H1 (cell line): ENCODE measurements at regions not wholly inside any gene's neighbourhood (a gene's known extent, or its start where the extent isn't known, plus 50 kb on each side); places are given as distances from the start of the nearest gene placed in this dataset.

Experiments
- CTCF ChIA-PET: fragments of 300-600 bp; sonication (Branson Sonifier 250); formaldehyde crosslinking; loops from one replicate; lab custom pipeline; 2021; ENCODE audit not compliant: partially characterized antibody; lab: Charles Lee
- POLR2A ChIA-PET: fragments of 300-600 bp; sonication (Branson Sonifier 250); formaldehyde crosslinking; loops from one replicate; lab custom pipeline; 2021; ENCODE audit warnings: inconsistent platforms; ENCODE audit not compliant: partially characterized antibody; lab: Charles Lee
- DNase-seq, 2 experiments: peaks; one replicate each; pipeline versions ENCODE4 v3.0.0 to v3.0.0-alpha.2; 2010 to 2022; ENCODE audit warnings: low spot score in 2 of 2, low read depth in 1 of 2, mixed read lengths in 1 of 2
- FAIRE-seq: peaks from 2 replicates; lab custom pipeline; 2011; peaks lifted over from hg19 to GRCh38; lab: Jason Lieb, UNC
- H2AFZ ChIP-seq: 2 replicates; pipeline ENCODE4 v1.8.1; 2012; ENCODE audit warnings: low read length, inconsistent platforms
- H2AK5ac ChIP-seq: 2 replicates; pipeline ENCODE4 v1.6.1; 2013; ENCODE audit warnings: low read depth, low read length
- H2BK120ac ChIP-seq: replicated peaks from 2 replicates; pipeline ENCODE3; 2013; ENCODE audit warnings: low read depth, low read length, inconsistent platforms
- H2BK12ac ChIP-seq: 2 replicates; pipeline ENCODE4 v1.6.1; 2013; ENCODE audit warnings: low read depth, low read length
- H2BK15ac ChIP-seq: 2 replicates; pipeline ENCODE4 v1.6.1; 2013; ENCODE audit warnings: low read length
- H2BK20ac ChIP-seq: 2 replicates; pipeline ENCODE4 v1.6.1; 2013; ENCODE audit warnings: low read length
- H2BK5ac ChIP-seq: 2 replicates; pipeline ENCODE4 v1.6.1; 2013; ENCODE audit warnings: low read depth, low read length
- H3K14ac ChIP-seq: 2 replicates; pipeline ENCODE4 v1.6.1; 2013; ENCODE audit warnings: inconsistent platforms; ENCODE audit not compliant: insufficient read length
- H3K18ac ChIP-seq: 2 replicates; pipeline ENCODE4 v1.6.1; 2013; ENCODE audit warnings: low read length; ENCODE audit errors: extremely low read depth
- H3K23ac ChIP-seq: 2 replicates; pipeline ENCODE4 v1.6.1; 2013; ENCODE audit warnings: inconsistent platforms; ENCODE audit not compliant: insufficient read length
- H3K23me2 ChIP-seq: 2 replicates; pipeline ENCODE4 v1.6.1; 2013; ENCODE audit warnings: low read depth, low read length
- H3K27ac ChIP-seq: 2 replicates; pipeline ENCODE4 v1.6.1; 2011; ENCODE audit warnings: low read depth, low read length, inconsistent platforms
- H3K27me3 ChIP-seq, 4 experiments: replicated peaks in 1 of 4; 1 replicate in 1 of 4; 2 replicates in 3 of 4; pipeline versions ENCODE4 v1.6.1 to v1.8.1; 2011 to 2013; ENCODE audit warnings: low read length in 3 of 4, mild to moderate bottlenecking in 3 of 4, inconsistent platforms in 2 of 4, mixed read lengths in 2 of 4, moderate library complexity in 1 of 4; ENCODE audit not compliant: control insufficient read depth in 3 of 4, insufficient read depth in 3 of 4; ENCODE audit errors: extremely low read depth in 1 of 4
- H3K36me3 ChIP-seq, 4 experiments: 2 replicates each; pipeline versions ENCODE4 v1.6.1 to v1.8.1; 2011 to 2013; ENCODE audit warnings: mild to moderate bottlenecking in 4 of 4, low read length in 3 of 4, moderate library complexity in 2 of 4, control low read depth in 1 of 4, inconsistent platforms in 1 of 4; ENCODE audit not compliant: insufficient read depth in 4 of 4, control insufficient read depth in 2 of 4
- H3K4ac ChIP-seq: replicated peaks from 2 replicates; pipeline ENCODE3; 2013; ENCODE audit warnings: low read length, low read depth, mixed read lengths, inconsistent platforms; ENCODE audit not compliant: insufficient read length
- H3K4me1 ChIP-seq, 4 experiments: replicated peaks in 1 of 4; 1 replicate in 1 of 4; 2 replicates in 3 of 4; pipeline versions ENCODE4 v1.6.1 to v1.8.1; 2011 to 2013; ENCODE audit warnings: low read length in 3 of 4, inconsistent platforms in 2 of 4, mixed read lengths in 1 of 4; ENCODE audit not compliant: insufficient read depth in 4 of 4, control insufficient read depth in 3 of 4
- H3K4me2 ChIP-seq, 2 experiments: 2 replicates each; pipeline versions ENCODE4 v1.6.1 to v1.8.1; 2011 to 2013; ENCODE audit warnings: low read depth in 2 of 2, low read length in 2 of 2, control low read depth in 1 of 2, inconsistent platforms in 1 of 2, mild to moderate bottlenecking in 1 of 2; ENCODE audit not compliant: insufficient read depth in 1 of 2
- H3K4me3 ChIP-seq, 4 experiments: fragments of 200-600, 300-600 bp in 1 of 4; sonication (generic), shearing (Covaris generic), sonication (Bioruptor Twin) in 1 of 4; 2 replicates each; pipeline versions ENCODE4 v1.5.1 to v1.8.1; 2011 to 2016; ENCODE audit warnings: low read length in 4 of 4, low read depth in 3 of 4, control low read depth in 2 of 4, inconsistent platforms in 2 of 4, mild to moderate bottlenecking in 2 of 4, mixed read lengths in 1 of 4, moderate library complexity in 1 of 4; ENCODE audit not compliant: insufficient read depth in 2 of 4; ENCODE audit errors: extremely low read depth in 1 of 4
- H3K56ac ChIP-seq: replicated peaks from 2 replicates; pipeline ENCODE3; 2013; ENCODE audit warnings: low read depth, mild to moderate bottlenecking, mixed read lengths, low read length, inconsistent platforms; ENCODE audit not compliant: insufficient read length
- H3K79me1 ChIP-seq: 2 replicates; pipeline ENCODE4 v1.6.1; 2013; ENCODE audit warnings: low read depth, low read length, control low read depth
- H3K79me2 ChIP-seq, 2 experiments: 2 replicates each; pipeline versions ENCODE4 v1.6.1 to v1.8.1; 2012 to 2013; ENCODE audit warnings: low read length in 2 of 2, mild to moderate bottlenecking in 2 of 2, inconsistent platforms in 1 of 2; ENCODE audit not compliant: insufficient read depth in 2 of 2, control insufficient read depth in 1 of 2
- H3K9ac ChIP-seq, 4 experiments: replicated peaks in 1 of 4; 1 replicate in 1 of 4; 2 replicates in 3 of 4; pipeline versions ENCODE4 v1.6.1 to v1.8.1; 2011 to 2013; ENCODE audit warnings: low read depth in 3 of 4, low read length in 3 of 4, control low read depth in 2 of 4, mild to moderate bottlenecking in 2 of 4, moderate library complexity in 2 of 4, inconsistent platforms in 1 of 4; ENCODE audit errors: extremely low read depth in 1 of 4
- H3K9me3 ChIP-seq, 2 experiments: 2 replicates each; pipeline versions ENCODE4 v1.6.1 to v1.8.1; 2012 to 2013; ENCODE audit warnings: mild to moderate bottlenecking in 2 of 2, moderate library complexity in 2 of 2, control low read depth in 1 of 2, inconsistent platforms in 1 of 2, low read depth in 1 of 2, low read length in 1 of 2, mixed read lengths in 1 of 2; ENCODE audit not compliant: insufficient read depth in 2 of 2
- H4K20me1 ChIP-seq, 2 experiments: replicated peaks in 1 of 2; 2 replicates each; pipeline versions ENCODE3 to v1.8.1; 2011 to 2013; ENCODE audit warnings: inconsistent platforms in 2 of 2, low read length in 2 of 2, mild to moderate bottlenecking in 1 of 2; ENCODE audit not compliant: insufficient read depth in 2 of 2, control insufficient read depth in 1 of 2
- H4K5ac ChIP-seq: 2 replicates; pipeline ENCODE4 v1.6.1; 2013; ENCODE audit warnings: low read length, low read depth, mixed read lengths, inconsistent platforms; ENCODE audit not compliant: insufficient read length
- H4K8ac ChIP-seq: 2 replicates; pipeline ENCODE4 v1.8.0; 2013; ENCODE audit warnings: mild to moderate bottlenecking, moderate library complexity, low read length, inconsistent platforms; ENCODE audit not compliant: insufficient read depth; ENCODE audit errors: extremely low read depth
- H4K91ac ChIP-seq: replicated peaks from 2 replicates; pipeline ENCODE3; 2013; ENCODE audit warnings: low read length, mixed read lengths, inconsistent platforms; ENCODE audit not compliant: insufficient read length
- CEBPB ChIP-seq: IDR thresholded peaks from 2 replicates; pipeline ENCODE4 v1.6.1; 2012; ENCODE audit warnings: low read depth, low read length
- CHD1 ChIP-seq: IDR thresholded peaks from 2 replicates; pipeline ENCODE4 v1.6.1; 2012; ENCODE audit warnings: low read depth, low read length, improper control_type of control experiment
- GTF2F1 ChIP-seq: IDR thresholded peaks from 2 replicates; pipeline ENCODE4 v1.6.1; 2012; ENCODE audit warnings: low read depth, low read length, improper control_type of control experiment, borderline replicate concordance
- JUN ChIP-seq: IDR thresholded peaks from 2 replicates; pipeline ENCODE4 v1.6.1; 2011; ENCODE audit warnings: low read depth, mild to moderate bottlenecking, improper control_type of control experiment, low read length
- KDM4A ChIP-seq: IDR thresholded peaks from one replicate; pipeline ENCODE4 v1.7.1; 2012; ENCODE audit warnings: low read depth, mild to moderate bottlenecking, moderate library complexity, low read length, inconsistent platforms; ENCODE audit not compliant: severe bottlenecking
- NANOG ChIP-seq: IDR thresholded peaks from 2 replicates; pipeline ENCODE4 v1.6.1; 2011; ENCODE audit warnings: low read length, low read depth, mild to moderate bottlenecking, inconsistent platforms; ENCODE audit not compliant: insufficient read depth, poor library complexity, severe bottlenecking
- NRF1 ChIP-seq: IDR thresholded peaks from 2 replicates; pipeline ENCODE4 v1.6.1; 2011; ENCODE audit warnings: mild to moderate bottlenecking, low read depth, low read length, improper control_type of control experiment
- RAD21 ChIP-seq, 2 experiments: IDR thresholded peaks in 1 of 2; conservative IDR thresholded peaks in 1 of 2; 2 replicates each; pipeline ENCODE4 v1.6.1; 2011; ENCODE audit warnings: low read depth in 2 of 2, low read length in 2 of 2, improper control_type of control experiment in 1 of 2, inconsistent platforms in 1 of 2, mild to moderate bottlenecking in 1 of 2, moderate library complexity in 1 of 2
- RFX5 ChIP-seq: IDR thresholded peaks from 2 replicates; pipeline ENCODE4 v1.6.1; 2011; ENCODE audit warnings: low read depth, low read length, improper control_type of control experiment, borderline replicate concordance
- SIN3A ChIP-seq, 2 experiments: IDR thresholded peaks in 1 of 2; conservative IDR thresholded peaks in 1 of 2; 2 replicates each; pipeline ENCODE4 v1.6.1; 2011 to 2012; ENCODE audit warnings: low read length in 2 of 2, improper control_type of control experiment in 1 of 2, low read depth in 1 of 2, mild to moderate bottlenecking in 1 of 2
- SP2 ChIP-seq: IDR thresholded peaks from 2 replicates; pipeline ENCODE4 v1.6.1; 2012; ENCODE audit warnings: mild to moderate bottlenecking, low read length, inconsistent platforms
- SUZ12 ChIP-seq: fragments of 200-600 bp; sonication (generic); IDR thresholded peaks from 2 replicates; pipeline ENCODE4 v1.6.1; 2012; ENCODE audit warnings: mild to moderate bottlenecking, inconsistent platforms, low read length, moderate library complexity, mixed read lengths
- TAF1 ChIP-seq: IDR thresholded peaks from 2 replicates; pipeline ENCODE4 v1.6.1; 2011; ENCODE audit warnings: mild to moderate bottlenecking, low read depth, low read length
- WGBS, 2 experiments: shearing (Covaris generic) in 1 of 2; methylation state at CpG; one replicate each; pipeline versions ENCODE4 v1.1.6 to v1.1.7; 2013 to 2015; ENCODE audit warnings: low lambda C conversion rate in 2 of 2, mixed read lengths in 2 of 2, inconsistent platforms in 1 of 2, low coverage in 1 of 2, missing lambda C conversion rate in 1 of 2; ENCODE audit not compliant: insufficient replicate concordance in 2 of 2, insufficient coverage in 1 of 2, insufficient read length in 1 of 2; ENCODE audit errors: extremely low coverage in 1 of 2, missing lambda C conversion rate in 1 of 2; 5-methylcytosine and 5-hydroxymethylcytosine counted together

DNA sequence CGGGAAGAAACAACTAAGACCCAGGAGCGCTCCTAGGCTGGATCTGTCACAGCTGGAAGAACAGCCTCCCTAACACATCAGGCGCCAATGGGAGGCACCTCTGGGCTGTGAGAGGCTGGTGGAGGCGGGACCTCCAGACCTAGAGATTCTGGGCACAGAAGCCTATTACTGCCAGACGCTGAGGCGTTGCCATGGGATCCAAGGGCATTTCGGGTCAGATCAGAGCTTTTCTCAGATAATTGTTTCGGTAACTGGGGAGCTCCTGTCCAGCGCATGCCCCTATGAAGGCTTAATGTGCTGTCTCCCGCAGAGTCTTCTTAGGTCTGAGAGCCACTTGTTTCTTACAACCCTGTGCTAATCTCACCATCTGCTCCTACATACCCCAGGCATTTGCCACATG lies 339.2 kb downstream of the ZNF716 start:
- Histone ChIP-seq H4K5ac (no peak overlapping the region), H2BK12ac (no peak overlapping the region), H4K20me1 (no peaks in the 10 kb centered on the region), H4K8ac (no peak overlapping the region), H3K18ac (no peak overlapping the region), H3K4me3 (no peak overlapping the region), H3K9me3 (peaks cover 14 to 50% of the 10 kb centered on the region in 2 experiments; a peak in 3 of 4 replicates), H3K23me2 (no peaks in the 10 kb centered on the region), H2BK120ac (no peak overlapping the region), H4K91ac (no peak overlapping the region), H2BK5ac (no peak overlapping the region), H2AK5ac (no peak overlapping the region), H3K79me1 (no peaks in the 10 kb centered on the region), H2BK20ac (no peak overlapping the region), H3K9ac (no peak overlapping the region), H2AFZ (no peak overlapping the region), H3K4ac (no peak overlapping the region), H3K27me3 (no peaks in the 10 kb centered on the region), H3K23ac (no peak overlapping the region), H3K79me2 (no peaks in the 10 kb centered on the region), H3K14ac (no peak overlapping the region), H2BK15ac (no peak overlapping the region), H3K4me1 (no peaks in the 10 kb centered on the region), H3K56ac (no peak overlapping the region), H3K4me2 (no peak overlapping the region), H3K36me3 (no peaks in the 10 kb centered on the region), H3K27ac (no peak overlapping the region)
- WGBS, 2 experiments = 83% methylated on average over 10 of the region's 10 CpGs; no CpG with 5 or more reads in 1 of the 2 experiments
- CTCF ChIA-PET = no interaction called here
- DNase-seq (no peak), FAIRE-seq (no peak)
- TF ChIP-seq KDM4A (no peak), JUN (no peak), NRF1 (no peak), GTF2F1 (no peak), CEBPB (no peak), RAD21 (IDR thresholded peaks at IDR 0.05 in 1 of 2, conservative IDR thresholded peaks at IDR 0.05 in 1 of 2; ENCODE audit: low read depth in 2 of 2, low read length in 2 of 2) (no peak), SIN3A (conservative IDR thresholded peaks at IDR 0.05 in 1 of 2, IDR thresholded peaks at IDR 0.05 in 1 of 2; ENCODE audit: low read depth in 1 of 2, low read length in 2 of 2) (no peak), RFX5 (no peak), SUZ12 (no peak), NANOG (no peak), TAF1 (no peak), CHD1 (no peak), SP2 (no peak)
- POLR2A ChIA-PET = no interaction called here
